Loucy (cell line): ENCODE measurements at regions not wholly inside any gene's neighbourhood (a gene's known extent, or its start where the extent isn't known, plus 50 kb on each side); places are given as distances from the start of the nearest gene placed in this dataset.

ENCODE experiments used
- H2AFZ ChIP-seq: fragments of 200-600 bp; sonication (generic); 2 replicates; pipeline ENCODE4 v1.6.0; 2016; ENCODE audit warnings: antibody characterized with exemption, mild to moderate bottlenecking, low read length, moderate library complexity
- H3F3A ChIP-seq: fragments of 200-600 bp; 2 replicates; pipeline ENCODE4 v1.6.0; 2016; ENCODE audit warnings: antibody characterized with exemption, low read depth, mild to moderate bottlenecking
- H3K27me3 ChIP-seq: fragments of 200-600 bp; sonication (generic); 2 replicates; pipeline ENCODE4 v1.6.1; 2014; ENCODE audit warnings: low read length, mild to moderate bottlenecking; ENCODE audit not compliant: insufficient read depth, poor library complexity, severe bottlenecking
- H3K36me3 ChIP-seq: fragments of 200-600 bp; sonication (generic); 2 replicates; pipeline ENCODE4 v1.6.1; 2016; ENCODE audit warnings: low read length; ENCODE audit not compliant: insufficient read depth
- H3K4me1 ChIP-seq: fragments of 200-600 bp; sonication (generic); 2 replicates; pipeline ENCODE4 v1.5.1; 2014; ENCODE audit warnings: low read length, mild to moderate bottlenecking; ENCODE audit not compliant: insufficient read depth, poor library complexity, severe bottlenecking
- H3K4me2 ChIP-seq: fragments of 200-600 bp; sonication (generic); 2 replicates; pipeline ENCODE4 v1.6.0; 2014; ENCODE audit warnings: antibody characterized with exemption, low read length, low read depth, mild to moderate bottlenecking; ENCODE audit not compliant: poor library complexity, severe bottlenecking
- H3K4me3 ChIP-seq: fragments of 200-600 bp; sonication (generic); 2 replicates; pipeline ENCODE4 v1.5.1; 2014; ENCODE audit warnings: low read length, mild to moderate bottlenecking, mixed read lengths; ENCODE audit not compliant: poor library complexity, severe bottlenecking
- H3K79me2 ChIP-seq: fragments of 200-600 bp; sonication (generic); 2 replicates; pipeline ENCODE4 v1.6.1; 2014; ENCODE audit warnings: low read length; ENCODE audit not compliant: insufficient read depth
- H3K9ac ChIP-seq: fragments of 200-600 bp; sonication (generic); 2 replicates; pipeline ENCODE4 v1.6.0; 2014; ENCODE audit warnings: mild to moderate bottlenecking, low read depth, low read length, moderate library complexity; ENCODE audit not compliant: poor library complexity, severe bottlenecking
- H3K9me2 ChIP-seq: fragments of 200-600 bp; sonication (generic); replicated peaks from 2 replicates; pipeline ENCODE4 v1.6.1; 2016; ENCODE audit warnings: low read depth, low read length, mixed read lengths
- H3K9me3 ChIP-seq: fragments of 200-600 bp; sonication (generic); 2 replicates; pipeline ENCODE4 v1.6.1; 2014; ENCODE audit warnings: mild to moderate bottlenecking, antibody characterized with exemption, low read length, low read depth; ENCODE audit not compliant: insufficient read depth
- H4K20me1 ChIP-seq: fragments of 200-600 bp; sonication (generic); 2 replicates; pipeline ENCODE4 v1.6.0; 2014; ENCODE audit warnings: antibody characterized with exemption, low read length, mild to moderate bottlenecking; ENCODE audit not compliant: insufficient read depth, poor library complexity, severe bottlenecking
- CTCF ChIP-seq: fragments of 200-600 bp; sonication (generic); conservative IDR thresholded peaks from 2 replicates; pipeline ENCODE4 v1.5.1; 2014; ENCODE audit warnings: mild to moderate bottlenecking, antibody characterized with exemption, low read length
- EZH2phosphoT487 ChIP-seq: fragments of 200-600 bp; IDR thresholded peaks from 2 replicates; pipeline ENCODE4 v1.6.1; 2018; ENCODE audit warnings: antibody characterized with exemption, mild to moderate bottlenecking, moderate library complexity, borderline replicate concordance

- H3K79me2 ChIP-seq: no peaks in the 10 kb centered on the region
- TF ChIP-seq CTCF: peak; percentile 27
- no peak for TF ChIP-seq EZH2phosphoT487
- H3K9me2 ChIP-seq: no peaks in the 10 kb centered on the region
- no peak overlapping the region for H3K4me3 ChIP-seq
- H3K4me2 ChIP-seq: no peak overlapping the region
- no peaks in the 10 kb centered on the region for H3K36me3 ChIP-seq
- H3K27me3 ChIP-seq: no peaks in the 10 kb centered on the region
- H4K20me1 ChIP-seq: no peaks in the 10 kb centered on the region
- H3K4me1 ChIP-seq: no peaks in the 10 kb centered on the region
- H2AFZ ChIP-seq: no peak overlapping the region
- no peaks in the 10 kb centered on the region for H3K9me3 ChIP-seq
- no peak overlapping the region for H3K9ac ChIP-seq
- H3F3A ChIP-seq: no peaks in the 10 kb centered on the region
Measured at GRCh38 chr2:16774980-16775898, 109.6 kb upstream of the CYRIA start.

GRCh38 chr2:16774091-16774490 is 108.5 kb upstream of the CYRIA start:
- H3K4me3 ChIP-seq: no peak overlapping the region
- no peak for TF ChIP-seq EZH2phosphoT487
- TF ChIP-seq CTCF: no peak
- H3K4me1 ChIP-seq: no peaks in the 10 kb centered on the region
- H3K9me2 ChIP-seq: no peaks in the 10 kb centered on the region
- H3K4me2 ChIP-seq: no peak overlapping the region
- H3K9ac ChIP-seq: no peak overlapping the region
- no peak overlapping the region for H2AFZ ChIP-seq
- no peaks in the 10 kb centered on the region for H3F3A ChIP-seq
- H3K27me3 ChIP-seq: no peaks in the 10 kb centered on the region
- H3K9me3 ChIP-seq: no peaks in the 10 kb centered on the region
- H4K20me1 ChIP-seq: no peaks in the 10 kb centered on the region
- H3K36me3 ChIP-seq: no peaks in the 10 kb centered on the region
- H3K79me2 ChIP-seq: no peaks in the 10 kb centered on the region

- Histone ChIP-seq H3K4me3 (no peak overlapping the region), H3K27me3 (no peaks in the 10 kb centered on the region), H4K20me1 (no peaks in the 10 kb centered on the region), H3K4me2 (no peak overlapping the region), H3K36me3 (no peaks in the 10 kb centered on the region), H3K9me3 (no peaks in the 10 kb centered on the region), H3K9me2 (no peaks in the 10 kb centered on the region), H2AFZ (no peak overlapping the region; the same call in 1 of the 2 replicates), H3F3A (no peaks in the 10 kb centered on the region), H3K9ac (no peak overlapping the region), H3K79me2 (no peaks in the 10 kb centered on the region), H3K4me1 (no peaks in the 10 kb centered on the region)
- TF ChIP-seq CTCF: peak; percentile 82
- TF ChIP-seq EZH2phosphoT487: no peak
Measured at GRCh38 chr2:16773080-16773713, 107.6 kb upstream of the CYRIA start.
